ENCODE measurements at regions not wholly inside any gene's neighbourhood (a gene's known extent, or its start where the extent isn't known, plus 50 kb on each side); places are given as distances from the start of the nearest gene placed in this dataset.

- ATAC-seq (no peak), FAIRE-seq (no peak), DNase-seq (ENCODE audit: low read depth, low spot score) (no peak)
- Histone ChIP-seq H2AFZ (ENCODE audit: control insufficient read depth, low read depth, low read length) (no peak overlapping the region), H3K9ac (ENCODE audit: control insufficient read depth, insufficient read depth, low read length) (no peak overlapping the region), H3K27ac (ENCODE audit: control insufficient read depth, insufficient read depth) (no peak overlapping the region), H3K4me2 (ENCODE audit: control insufficient read depth, insufficient read depth) (no peak overlapping the region), H3K4me3 (no peak overlapping the region), H3K27me3 (replicated peaks in 1 of 2; ENCODE audit: control insufficient read depth in 2 of 2, insufficient read depth in 2 of 2, low read length in 1 of 2) (no peaks in the 10 kb centered on the region), H3K36me3 (ENCODE audit: control insufficient read depth in 2 of 2, insufficient read depth in 2 of 2, low read length in 1 of 2) (no peaks in the 10 kb centered on the region), H3K4me1 (ENCODE audit: control insufficient read depth, insufficient read depth, low read length) (no peaks in the 10 kb centered on the region), H3K9me3 (replicated peaks; ENCODE audit: control insufficient read depth, insufficient read depth, low read length) (no peaks in the 10 kb centered on the region), H3K79me2 (ENCODE audit: control insufficient read depth, insufficient read depth, low read length) (no peaks in the 10 kb centered on the region), H4K20me1 (ENCODE audit: control insufficient read depth, insufficient read depth) (no peaks in the 10 kb centered on the region)
- no TSS peak for BruUV-seq (replicated peaks)
- SMC1A ChIA-PET (ENCODE audit: uncharacterized antibody, unreplicated experiment): interaction anchor here (1.0 kb wide), 1 partner anchor 555 kb away, joined by 3 read pairs; no protein-coding TSS in a partner anchor
- in situ Hi-C loops (cut with MboI): no loop called here
- RAD21 ChIA-PET (ENCODE audit: unreplicated experiment): no interaction called here
- POLR2A ChIA-PET: no interaction called here
- TF ChIP-seq SRF (IDR thresholded peaks at IDR 0.05; ENCODE audit: low read depth in 2 of 2, low read length in 2 of 2) (no peak), SKIL (IDR thresholded peaks at IDR 0.05; ENCODE audit: low read depth, poor library complexity, severe bottlenecking) (no peak), ZNF592 (IDR thresholded peaks at IDR 0.05) (no peak), KAT2A (conservative IDR thresholded peaks at IDR 0.05; ENCODE audit: control insufficient read depth, low read depth, low read length) (no peak), NR2F1 (conservative IDR thresholded peaks at IDR 0.05) (no peak), RBBP5 (conservative IDR thresholded peaks at IDR 0.05) (no peak), HDGF (IDR thresholded peaks at IDR 0.05) (no peak), CEBPZ (IDR thresholded peaks at IDR 0.05; ENCODE audit: low read depth, low read length) (no peak), ZNF274 (IDR thresholded peaks at IDR 0.05; ENCODE audit: insufficient read depth, insufficient read length) (no peak)
- WGBS (ENCODE audit: insufficient coverage, insufficient replicate concordance, low lambda C conversion rate, missing lambda C conversion rate): 46% methylated on average over 2 of the region's 2 CpGs
- intact Hi-C loops (cut with micrococcal nuclease; ENCODE audit: unreplicated experiment): no loop called here
- CTCF ChIA-PET: interaction anchor here (0.6 kb wide), 1 partner anchor 20 kb away, joined by 3 read pairs; no protein-coding TSS in a partner anchor
Measured at GRCh38 chr4:43718369-43718768, 730.2 kb downstream of the KCTD8 start.

Data from GM12878 (cell line).